PC-3 (cell line): ENCODE measurements at regions not wholly inside any gene's neighbourhood (a gene's known extent, or its start where the extent isn't known, plus 50 kb on each side); places are given as distances from the start of the nearest gene placed in this dataset.

ENCODE experiments used
- EZH2 ChIP-seq: fragments of 300-600 bp; sonication (generic); IDR thresholded peaks from one replicate; pipeline ENCODE4 v1.6.1; 2017; ENCODE audit warnings: antibody characterized with exemption, mild to moderate bottlenecking, low read length; ENCODE audit not compliant: unreplicated experiment
- TF ChIP-seq, protein P1 (sequence below): fragments of 300-600 bp; sonication (generic); conservative IDR thresholded peaks from 2 replicates; pipeline ENCODE4 v1.5.1; 2017; ENCODE audit warnings: antibody characterized with exemption, low read depth, mild to moderate bottlenecking, low read length

DNA sequence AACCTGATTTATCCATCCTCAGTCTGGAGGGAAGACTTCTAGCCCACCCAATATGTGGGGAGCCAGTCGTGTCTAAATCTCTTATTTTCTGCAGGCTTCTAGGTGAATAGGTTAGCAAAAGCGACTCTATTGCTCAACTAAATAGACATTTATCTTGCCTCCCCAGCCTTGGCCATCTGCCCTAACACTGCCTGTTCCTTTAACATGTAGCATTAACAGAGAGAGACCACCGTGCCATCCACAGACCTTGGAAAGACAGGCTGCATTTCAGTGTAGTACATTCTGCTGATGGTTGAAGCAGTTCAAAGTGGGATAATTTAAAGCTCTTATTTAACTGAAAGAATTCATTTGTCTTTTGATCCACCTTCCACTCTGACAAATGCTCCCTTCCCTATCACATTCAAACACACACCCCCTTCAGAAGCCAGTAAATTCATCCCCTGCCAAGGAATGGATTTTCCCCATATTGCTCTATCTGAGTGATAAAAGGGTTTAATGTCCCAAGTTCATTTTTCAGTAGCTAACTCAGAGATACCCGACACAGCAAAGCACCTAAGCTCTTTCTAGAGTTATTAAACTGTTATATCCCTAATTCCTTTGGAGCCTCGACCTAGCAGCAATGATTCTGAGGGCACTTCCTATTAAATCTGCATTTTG lies 58.1 kb upstream of the COX10 start:
- TF ChIP-seq, protein P1, sequence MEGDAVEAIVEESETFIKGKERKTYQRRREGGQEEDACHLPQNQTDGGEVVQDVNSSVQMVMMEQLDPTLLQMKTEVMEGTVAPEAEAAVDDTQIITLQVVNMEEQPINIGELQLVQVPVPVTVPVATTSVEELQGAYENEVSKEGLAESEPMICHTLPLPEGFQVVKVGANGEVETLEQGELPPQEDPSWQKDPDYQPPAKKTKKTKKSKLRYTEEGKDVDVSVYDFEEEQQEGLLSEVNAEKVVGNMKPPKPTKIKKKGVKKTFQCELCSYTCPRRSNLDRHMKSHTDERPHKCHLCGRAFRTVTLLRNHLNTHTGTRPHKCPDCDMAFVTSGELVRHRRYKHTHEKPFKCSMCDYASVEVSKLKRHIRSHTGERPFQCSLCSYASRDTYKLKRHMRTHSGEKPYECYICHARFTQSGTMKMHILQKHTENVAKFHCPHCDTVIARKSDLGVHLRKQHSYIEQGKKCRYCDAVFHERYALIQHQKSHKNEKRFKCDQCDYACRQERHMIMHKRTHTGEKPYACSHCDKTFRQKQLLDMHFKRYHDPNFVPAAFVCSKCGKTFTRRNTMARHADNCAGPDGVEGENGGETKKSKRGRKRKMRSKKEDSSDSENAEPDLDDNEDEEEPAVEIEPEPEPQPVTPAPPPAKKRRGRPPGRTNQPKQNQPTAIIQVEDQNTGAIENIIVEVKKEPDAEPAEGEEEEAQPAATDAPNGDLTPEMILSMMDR: no peak
- no peak for TF ChIP-seq EZH2
